ENCODE measurements at regions not wholly inside any gene's neighbourhood (a gene's known extent, or its start where the extent isn't known, plus 50 kb on each side); places are given as distances from the start of the nearest gene placed in this dataset.

GRCh38 chr16:51321251-51321650 is 170.2 kb upstream of the SALL1 start:
- no peak for DNase-seq (ENCODE audit: low read depth)

DNA sequence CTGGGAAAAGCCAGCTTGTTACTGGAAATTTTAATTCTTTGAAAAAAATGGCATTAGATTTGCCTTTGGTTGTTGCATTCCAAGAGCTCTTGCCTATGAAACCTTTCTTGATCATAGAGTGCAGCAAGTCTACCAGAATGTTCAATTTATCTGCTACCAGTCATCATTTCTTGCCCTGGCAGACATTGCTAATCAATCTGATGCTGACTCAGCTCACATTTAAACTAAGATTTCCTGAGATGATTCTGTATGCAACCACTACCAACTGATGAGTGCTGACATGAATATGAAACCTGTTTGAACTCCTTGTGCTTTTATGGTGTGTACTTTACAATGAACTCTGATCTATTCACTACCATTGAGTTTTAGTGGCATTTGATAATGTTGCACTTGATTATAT is 166.5 kb upstream of the SALL1 start:
- DNase-seq (ENCODE audit: low read depth): no peak

- DNase-seq (ENCODE audit: low read depth): no peak
These were observed 162.1 kb upstream of the SALL1 start for GRCh38 chr16:51313198-51313597.

DNA sequence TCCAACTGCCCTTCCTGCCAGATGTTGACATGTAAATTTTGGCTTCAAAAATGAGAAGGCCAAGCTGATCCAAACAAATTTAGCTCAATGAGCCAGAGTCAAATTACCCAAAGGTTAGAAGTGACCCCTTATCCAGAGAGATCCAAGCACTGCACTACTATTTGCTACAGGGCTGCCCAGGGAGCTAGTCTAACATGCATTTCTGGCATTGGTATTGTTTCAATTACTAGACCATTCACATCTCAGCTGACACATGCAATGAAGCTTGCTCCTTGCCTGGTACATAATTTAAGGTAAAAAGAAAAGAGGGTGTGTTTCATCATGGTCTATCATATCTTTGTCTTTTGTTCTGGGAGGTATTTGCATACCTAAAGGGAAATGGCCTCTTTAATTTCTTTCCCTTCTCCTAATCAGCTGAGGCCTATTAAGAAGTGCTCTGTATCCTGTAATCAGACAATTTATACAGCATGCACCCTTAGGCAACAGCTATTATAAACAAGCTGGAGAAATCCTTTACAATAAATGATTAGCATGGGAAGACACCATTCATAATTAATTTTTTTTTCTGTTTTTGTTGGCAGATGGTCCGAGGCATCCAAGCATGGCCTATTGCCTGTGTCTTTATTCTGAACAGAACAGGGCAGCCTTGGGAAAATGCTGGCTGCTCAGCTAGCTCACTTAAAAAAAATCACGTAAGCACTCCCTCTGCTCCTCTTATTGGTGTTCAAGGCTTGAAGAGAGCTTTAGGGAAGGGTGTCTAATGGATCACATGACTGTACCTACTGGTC is 161.5 kb upstream of the SALL1 start:
- DNase-seq (ENCODE audit: low read depth): no peak

GRCh38 chr16:51310159-51310558 is 159.1 kb upstream of the SALL1 start:
- DNase-seq (ENCODE audit: low read depth): no peak

- DNase-seq (ENCODE audit: low read depth): no peak
These were observed 156.0 kb upstream of the SALL1 start for GRCh38 chr16:51306886-51307595.

GRCh38 chr16:51306116-51306515 is 155.0 kb upstream of the SALL1 start:
- DNase-seq (ENCODE audit: low read depth): no peak

DNA sequence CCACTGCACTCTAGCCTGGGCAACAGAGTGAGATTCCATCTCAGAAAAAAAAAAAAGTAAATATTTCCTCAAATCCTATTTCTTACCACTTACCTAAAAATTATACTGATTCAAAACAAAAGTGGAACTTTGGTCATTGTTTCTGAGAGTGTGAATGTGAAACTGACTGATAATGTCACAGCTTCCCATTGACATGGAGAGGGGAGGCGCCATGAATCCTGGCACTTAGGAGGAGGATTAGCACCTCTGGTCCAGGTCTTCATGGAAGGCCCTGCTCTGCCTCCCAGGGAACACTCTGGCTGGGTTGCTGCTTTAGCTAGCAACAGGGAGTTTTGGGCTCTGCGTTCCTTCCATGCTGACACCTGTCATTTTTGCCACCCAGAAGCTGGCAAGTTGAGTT is 154.3 kb upstream of the SALL1 start:
- no peak for DNase-seq (ENCODE audit: low read depth)

GRCh38 chr16:51302042-51302441 is 151.0 kb upstream of the SALL1 start:
- DNase-seq (ENCODE audit: low read depth): no peak

GRCh38 chr16:51298800-51299199 is 147.7 kb upstream of the SALL1 start:
- no peak for DNase-seq (ENCODE audit: low read depth)

- no peak for DNase-seq (ENCODE audit: low read depth)
These were observed 139.6 kb upstream of the SALL1 start for GRCh38 chr16:51290442-51291285.

DNA sequence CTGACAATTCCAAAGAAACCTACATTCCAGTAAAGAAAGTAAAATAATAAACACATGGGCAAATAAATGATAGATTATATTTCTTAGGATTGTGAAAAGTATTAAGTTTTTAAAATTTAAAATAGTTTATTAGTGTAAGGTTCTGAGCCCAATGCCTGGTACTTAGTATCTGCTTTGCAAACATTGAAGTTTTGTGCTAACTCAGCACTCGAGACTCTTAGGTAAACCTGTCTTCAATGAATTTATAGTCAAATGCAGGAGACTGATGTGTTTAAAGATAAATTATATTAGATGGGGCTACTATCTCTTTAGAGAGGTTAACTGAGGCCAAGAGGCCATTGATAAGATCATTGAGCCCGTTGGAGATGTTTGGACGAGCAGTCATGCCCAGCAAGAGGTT is 138.3 kb upstream of the SALL1 start:
- no peak for DNase-seq (ENCODE audit: low read depth)

DNA sequence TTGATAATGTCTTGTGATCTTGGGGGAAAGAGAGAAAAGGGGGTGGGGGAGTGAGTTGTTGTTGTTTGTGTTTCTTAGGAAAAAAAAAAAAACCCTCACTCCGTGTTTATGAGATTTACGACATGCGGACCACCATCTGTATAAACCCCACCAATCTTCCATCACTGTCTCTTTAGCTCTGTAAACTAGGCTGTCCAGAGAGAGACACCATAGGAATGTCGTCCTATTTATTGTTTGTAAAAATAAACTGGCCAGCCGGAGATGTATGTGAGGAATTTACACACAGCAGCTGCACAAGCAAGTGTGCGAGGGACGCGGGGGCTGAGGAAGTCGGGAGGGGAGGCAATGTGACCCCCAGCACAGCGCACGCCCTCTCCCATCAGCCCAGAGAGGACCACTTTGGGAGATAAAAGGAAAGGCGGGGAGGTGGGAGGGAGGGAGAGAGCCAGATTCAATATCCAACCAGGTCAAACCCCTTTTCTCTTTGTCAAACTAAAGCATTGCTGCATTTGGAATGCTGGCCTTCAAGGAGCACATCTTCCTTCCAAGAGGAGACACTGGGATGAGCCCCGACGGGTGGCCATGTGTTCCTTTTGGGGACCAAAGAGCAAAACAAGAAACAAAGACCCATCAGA is 136.2 kb upstream of the SALL1 start:
- DNase-seq (ENCODE audit: low read depth): no peak

- DNase-seq (ENCODE audit: low read depth): no peak
These were observed 135.2 kb upstream of the SALL1 start for GRCh38 chr16:51286272-51286671.

GRCh38 chr16:51276336-51276735 is 125.3 kb upstream of the SALL1 start:
- no peak for DNase-seq (ENCODE audit: low read depth)

DNA sequence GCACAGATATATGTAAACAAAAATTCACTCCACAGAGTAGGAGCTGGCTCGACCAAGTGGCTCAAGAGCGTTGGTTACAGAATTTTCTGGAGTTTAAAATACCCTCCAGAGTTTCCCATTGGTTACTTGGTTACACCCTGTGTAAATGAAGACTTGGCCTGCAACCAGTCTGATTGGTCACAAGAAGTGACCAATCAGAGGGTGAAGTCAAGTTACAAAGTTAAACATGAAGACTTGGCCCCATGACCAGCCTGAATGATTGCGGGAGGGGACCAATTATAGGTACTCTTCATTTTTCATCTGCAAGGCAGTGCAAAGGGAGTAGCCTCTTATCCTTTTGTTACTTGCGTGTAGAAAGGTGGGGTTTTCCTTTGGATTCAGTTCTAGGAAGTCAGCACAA is 121.3 kb upstream of the SALL1 start:
- DNase-seq (ENCODE audit: low read depth): no peak

- DNase-seq (ENCODE audit: low read depth): no peak
These were observed 120.2 kb upstream of the SALL1 start for GRCh38 chr16:51271156-51271701.

- no peak for DNase-seq (ENCODE audit: low read depth)
These were observed 117.2 kb upstream of the SALL1 start for GRCh38 chr16:51268237-51268636.

DNA sequence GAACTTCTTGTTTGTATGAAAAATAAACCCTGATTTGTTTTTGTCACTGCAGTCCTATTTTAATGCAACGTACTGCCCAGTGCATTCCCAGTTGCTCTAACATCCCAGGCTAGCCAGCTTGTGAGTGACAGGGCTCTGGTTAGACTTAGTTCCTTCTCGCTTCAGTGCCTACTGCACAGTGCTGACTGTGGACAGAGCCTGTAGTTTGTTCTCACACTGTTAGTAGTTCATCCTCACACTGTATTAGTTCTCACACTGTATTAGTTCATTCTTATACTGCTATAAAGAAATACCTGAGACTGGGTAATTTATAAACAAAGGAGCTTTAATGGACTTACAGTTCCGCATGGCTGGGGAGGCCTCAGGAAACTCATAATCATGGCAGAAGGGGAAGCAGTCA is 116.6 kb upstream of the SALL1 start:
- DNase-seq (ENCODE audit: low read depth): no peak

DNA sequence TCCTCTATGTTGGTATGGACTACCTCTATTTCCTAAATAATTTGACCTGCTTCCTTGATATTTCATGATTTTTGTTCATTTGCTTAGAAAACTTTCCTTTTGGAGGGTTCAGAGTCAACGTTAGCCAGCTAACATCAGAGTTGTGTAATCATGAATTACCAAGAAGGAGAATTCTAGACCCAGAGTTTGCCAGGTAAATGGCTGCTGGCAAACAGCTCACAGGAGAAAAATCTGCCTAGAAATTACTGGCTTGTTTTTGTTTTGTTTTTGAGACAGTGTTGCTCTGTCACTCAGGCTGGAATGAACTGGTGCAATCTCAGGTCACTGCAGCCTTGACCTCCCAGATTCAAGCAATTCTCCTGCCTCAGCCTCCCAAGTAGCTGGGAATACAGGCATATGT is 111.4 kb upstream of the SALL1 start:
- DNase-seq (ENCODE audit: low read depth): no peak

DNA sequence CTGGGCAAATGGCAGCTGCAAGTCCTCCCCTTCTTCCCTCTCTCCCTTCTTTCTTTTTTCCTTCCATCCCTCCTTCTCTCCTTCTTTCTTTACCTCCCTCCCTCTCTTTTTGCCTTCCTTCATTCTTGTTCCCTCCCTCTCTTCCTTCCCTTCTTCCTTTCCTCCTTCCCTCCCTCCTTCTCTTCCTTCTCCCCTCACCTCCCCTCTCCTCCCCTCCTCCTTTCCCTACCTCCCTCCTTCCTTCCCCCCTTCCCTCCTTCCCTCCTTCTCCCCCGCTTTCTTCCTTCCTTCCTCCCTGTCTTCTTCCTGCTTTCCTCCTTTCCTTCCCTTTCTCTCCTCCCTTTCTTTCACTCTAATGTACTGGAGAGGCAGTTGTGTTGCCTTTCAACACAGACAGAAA is 110.8 kb upstream of the SALL1 start:
- DNase-seq (ENCODE audit: low read depth): no peak

DNA sequence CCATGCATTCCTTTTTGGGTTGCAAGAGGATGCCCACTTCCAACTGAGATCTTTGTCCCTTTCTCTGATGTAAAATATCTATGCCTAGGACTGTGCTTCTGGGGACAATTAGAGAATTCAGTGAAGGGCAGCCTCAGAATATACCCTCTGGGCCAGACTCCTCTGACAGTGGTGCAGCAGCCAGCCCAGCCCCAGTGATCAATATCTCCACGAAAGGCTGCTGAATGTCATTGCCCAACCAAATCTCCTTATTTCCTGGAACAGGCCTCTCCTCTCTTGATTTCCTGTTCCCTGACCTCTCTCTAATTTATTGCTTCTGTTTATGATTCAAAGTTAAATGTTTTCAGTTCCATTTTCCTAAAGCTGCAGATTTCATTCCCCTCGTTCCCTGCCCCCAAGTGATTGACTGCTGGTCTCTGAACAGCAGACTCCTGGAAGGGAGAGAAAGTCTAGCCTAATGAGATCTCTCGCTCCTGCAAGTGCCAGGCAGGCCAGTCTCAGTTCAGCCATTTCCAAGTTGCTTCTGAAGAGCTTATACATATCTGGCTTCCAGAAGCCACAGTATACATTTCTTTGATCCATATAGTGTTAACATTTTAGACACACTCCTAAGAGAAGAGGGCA is 104.4 kb upstream of the SALL1 start:
- DNase-seq (ENCODE audit: low read depth): no peak

All from stimulated activated CD8-positive, alpha-beta memory T cell treated with anti-CD3 and anti-CD28 coated beads, Interleukin-12 subunit alpha, Interleukin-12 subunit beta, amount 100 ng/mL, for 1 hour (primary cell).